ENCODE measurements at regions not wholly inside any gene's neighbourhood (a gene's known extent, or its start where the extent isn't known, plus 50 kb on each side); places are given as distances from the start of the nearest gene placed in this dataset.

DNA sequence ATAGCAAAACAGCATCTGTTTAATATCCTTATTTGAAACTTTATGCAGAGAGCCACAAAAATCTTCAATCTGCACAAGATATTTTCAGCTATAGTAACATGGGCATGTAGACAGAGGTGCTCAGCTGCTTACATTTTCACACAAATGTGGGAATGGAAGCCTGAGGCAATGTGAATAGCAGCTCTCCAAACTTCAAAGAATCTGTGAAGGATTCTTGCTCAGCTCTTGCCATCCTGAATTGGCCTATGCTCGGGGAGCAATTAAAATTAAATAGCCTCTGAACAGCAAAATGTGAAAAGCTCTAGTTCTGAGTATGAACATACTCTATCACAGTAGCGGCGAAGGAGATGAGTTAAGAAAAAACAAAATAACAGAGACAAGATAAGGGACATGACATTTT lies 1523.8 kb downstream of the PCDH7 start:
- Histone ChIP-seq H3K27me3 (no peaks in the 10 kb centered on the region), H3K27ac (no peak overlapping the region), H3K4me3 (no peak overlapping the region), H3K4me1 (no peaks in the 10 kb centered on the region), H3K36me3 (no peaks in the 10 kb centered on the region), H3K9me3 (no peaks in the 10 kb centered on the region)
- TF ChIP-seq POLR2AphosphoS5 (IDR thresholded peaks at IDR 0.05) (no peak), EP300 (IDR thresholded peaks at IDR 0.05) (no peak), POLR2A (IDR thresholded peaks at IDR 0.05) (no peak)
- TF ChIP-seq, protein P1, sequence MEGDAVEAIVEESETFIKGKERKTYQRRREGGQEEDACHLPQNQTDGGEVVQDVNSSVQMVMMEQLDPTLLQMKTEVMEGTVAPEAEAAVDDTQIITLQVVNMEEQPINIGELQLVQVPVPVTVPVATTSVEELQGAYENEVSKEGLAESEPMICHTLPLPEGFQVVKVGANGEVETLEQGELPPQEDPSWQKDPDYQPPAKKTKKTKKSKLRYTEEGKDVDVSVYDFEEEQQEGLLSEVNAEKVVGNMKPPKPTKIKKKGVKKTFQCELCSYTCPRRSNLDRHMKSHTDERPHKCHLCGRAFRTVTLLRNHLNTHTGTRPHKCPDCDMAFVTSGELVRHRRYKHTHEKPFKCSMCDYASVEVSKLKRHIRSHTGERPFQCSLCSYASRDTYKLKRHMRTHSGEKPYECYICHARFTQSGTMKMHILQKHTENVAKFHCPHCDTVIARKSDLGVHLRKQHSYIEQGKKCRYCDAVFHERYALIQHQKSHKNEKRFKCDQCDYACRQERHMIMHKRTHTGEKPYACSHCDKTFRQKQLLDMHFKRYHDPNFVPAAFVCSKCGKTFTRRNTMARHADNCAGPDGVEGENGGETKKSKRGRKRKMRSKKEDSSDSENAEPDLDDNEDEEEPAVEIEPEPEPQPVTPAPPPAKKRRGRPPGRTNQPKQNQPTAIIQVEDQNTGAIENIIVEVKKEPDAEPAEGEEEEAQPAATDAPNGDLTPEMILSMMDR (IDR thresholded peaks at IDR 0.05): no peak
- intact Hi-C loops (cut with DNase I; ENCODE audit: low total_unique reads): no loop called here
- WGBS, 5 donors: 66 to 88% (median 74%) methylated on average over 3 of the region's 3 CpGs
- DNase-seq: no peak

DNA sequence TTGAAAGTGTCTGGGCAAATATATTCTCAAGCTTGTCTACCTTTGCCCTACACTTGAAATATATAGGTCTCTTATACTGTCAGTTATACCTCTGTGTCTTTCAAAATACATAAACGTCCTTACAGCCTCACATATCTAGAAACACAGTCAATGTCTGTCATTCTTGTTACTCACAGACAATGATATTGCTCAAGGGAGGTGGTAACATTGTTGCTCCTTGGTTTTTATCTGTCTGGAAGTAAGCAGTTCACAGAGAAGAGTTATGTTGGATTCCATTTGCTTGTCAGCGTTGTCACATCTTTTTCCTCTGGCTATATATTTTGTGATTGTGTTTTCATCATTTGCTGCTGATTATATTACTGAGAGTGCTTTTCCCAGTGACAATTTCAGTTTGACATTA lies 1528.9 kb downstream of the PCDH7 start:
- H3K27ac ChIP-seq: no peak overlapping the region
- no peaks in the 10 kb centered on the region for H3K4me1 ChIP-seq
- no peaks in the 10 kb centered on the region for H3K36me3 ChIP-seq
- no peak overlapping the region for H3K4me3 ChIP-seq
- 46 to 60% (median 48%) methylated on average over 2 of the region's 2 CpGs for WGBS, 5 donors
- TF ChIP-seq POLR2AphosphoS5 (IDR thresholded peaks at IDR 0.05) (no peak), EP300 (IDR thresholded peaks at IDR 0.05) (no peak), POLR2A (IDR thresholded peaks at IDR 0.05) (no peak)
- TF ChIP-seq, protein P1 (IDR thresholded peaks at IDR 0.05): no peak
- no peak for DNase-seq
- intact Hi-C loops (cut with DNase I; ENCODE audit: low total_unique reads): no loop called here
- H3K9me3 ChIP-seq: no peaks in the 10 kb centered on the region
- no peaks in the 10 kb centered on the region for H3K27me3 ChIP-seq

DNA sequence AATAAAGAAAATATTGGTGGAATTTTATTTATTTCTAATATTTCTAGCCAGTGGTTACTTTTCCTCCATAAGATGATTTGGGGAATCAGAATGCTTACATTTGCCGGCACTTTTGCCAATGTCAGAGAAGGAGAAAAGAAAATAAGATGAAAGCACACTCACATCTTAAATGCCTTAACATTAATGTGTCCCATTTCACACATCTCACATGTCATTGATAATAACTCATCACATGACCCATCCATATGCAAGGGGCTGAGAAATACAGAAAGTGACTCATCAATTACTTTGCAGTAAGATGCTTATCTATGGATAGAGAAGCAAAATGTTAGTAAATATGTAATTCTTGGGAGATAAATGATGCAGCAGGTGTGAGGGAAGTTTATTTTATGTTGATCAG lies 1531.0 kb downstream of the PCDH7 start:
- no peak for TF ChIP-seq POLR2A (IDR thresholded peaks at IDR 0.05)
- TF ChIP-seq EP300 (IDR thresholded peaks at IDR 0.05): no peak
- TF ChIP-seq POLR2AphosphoS5 (IDR thresholded peaks at IDR 0.05): no peak
- TF ChIP-seq, protein P1 (IDR thresholded peaks at IDR 0.05): no peak
- no peaks in the 10 kb centered on the region for H3K36me3 ChIP-seq
- no peak overlapping the region for H3K4me3 ChIP-seq
- H3K9me3 ChIP-seq: no peaks in the 10 kb centered on the region
- no peaks in the 10 kb centered on the region for H3K4me1 ChIP-seq
- 89 to 98% (median 95%) methylated on average over 1 of the region's 1 CpG for WGBS, 5 donors
- H3K27me3 ChIP-seq: no peaks in the 10 kb centered on the region
- no peak for DNase-seq
- no peak overlapping the region for H3K27ac ChIP-seq
- intact Hi-C loops (cut with DNase I; ENCODE audit: low total_unique reads): no loop called here

DNA sequence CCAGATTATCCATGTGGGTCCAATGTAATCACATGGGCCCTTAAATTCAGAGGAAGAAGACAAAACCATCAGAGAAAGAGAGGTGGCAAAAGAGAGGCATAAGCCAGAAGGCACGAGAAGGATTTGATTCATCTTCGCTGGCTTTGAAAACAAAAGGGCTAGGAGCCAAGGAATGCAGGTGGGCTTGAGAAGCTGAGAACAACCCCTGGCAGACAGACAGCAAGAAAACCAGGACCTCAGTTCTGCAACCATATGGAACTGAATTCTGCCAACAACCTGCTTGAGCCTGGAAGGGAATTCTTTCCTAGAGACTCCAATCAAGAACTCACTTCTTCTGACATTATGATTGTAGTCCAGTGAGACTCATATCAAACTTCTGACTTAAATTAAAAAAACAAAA lies 1531.8 kb downstream of the PCDH7 start:
- H3K27ac ChIP-seq: no peak overlapping the region
- H3K9me3 ChIP-seq: no peaks in the 10 kb centered on the region
- WGBS, 5 donors: 69 to 83% (median 77%) methylated on average over 2 of the region's 2 CpGs
- H3K4me3 ChIP-seq: no peak overlapping the region
- H3K36me3 ChIP-seq: no peaks in the 10 kb centered on the region
- DNase-seq: no peak
- TF ChIP-seq, protein P1 (IDR thresholded peaks at IDR 0.05): no peak
- no peak for TF ChIP-seq POLR2A (IDR thresholded peaks at IDR 0.05)
- TF ChIP-seq POLR2AphosphoS5 (IDR thresholded peaks at IDR 0.05): no peak
- no peak for TF ChIP-seq EP300 (IDR thresholded peaks at IDR 0.05)
- no peaks in the 10 kb centered on the region for H3K27me3 ChIP-seq
- no peaks in the 10 kb centered on the region for H3K4me1 ChIP-seq
- intact Hi-C loops (cut with DNase I; ENCODE audit: low total_unique reads): no loop called here

Measured in stomach (tissue), 8 donors.